ENCODE measurements at regions not wholly inside any gene's neighbourhood (a gene's known extent, or its start where the extent isn't known, plus 50 kb on each side); places are given as distances from the start of the nearest gene placed in this dataset.

DNA sequence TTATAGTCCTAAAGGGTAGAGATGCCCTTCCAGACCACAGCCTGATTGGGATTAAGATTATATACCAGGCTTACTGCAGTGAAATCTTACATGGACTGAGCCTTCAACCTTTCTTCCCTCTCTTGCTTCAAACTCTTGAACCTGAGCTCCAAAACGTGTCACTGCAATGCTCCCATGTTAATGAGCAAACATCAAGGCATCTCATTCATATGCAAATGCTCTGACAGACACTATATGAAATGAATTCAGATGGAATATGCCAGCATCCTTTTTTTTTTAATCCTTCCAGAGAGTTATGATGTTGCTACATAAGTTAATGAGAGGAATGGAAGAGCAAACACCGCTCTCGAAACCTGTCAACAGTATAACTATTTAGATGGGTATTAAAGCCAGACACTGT is 611.9 kb upstream of the CDH11 start:
- TF ChIP-seq, protein P1, sequence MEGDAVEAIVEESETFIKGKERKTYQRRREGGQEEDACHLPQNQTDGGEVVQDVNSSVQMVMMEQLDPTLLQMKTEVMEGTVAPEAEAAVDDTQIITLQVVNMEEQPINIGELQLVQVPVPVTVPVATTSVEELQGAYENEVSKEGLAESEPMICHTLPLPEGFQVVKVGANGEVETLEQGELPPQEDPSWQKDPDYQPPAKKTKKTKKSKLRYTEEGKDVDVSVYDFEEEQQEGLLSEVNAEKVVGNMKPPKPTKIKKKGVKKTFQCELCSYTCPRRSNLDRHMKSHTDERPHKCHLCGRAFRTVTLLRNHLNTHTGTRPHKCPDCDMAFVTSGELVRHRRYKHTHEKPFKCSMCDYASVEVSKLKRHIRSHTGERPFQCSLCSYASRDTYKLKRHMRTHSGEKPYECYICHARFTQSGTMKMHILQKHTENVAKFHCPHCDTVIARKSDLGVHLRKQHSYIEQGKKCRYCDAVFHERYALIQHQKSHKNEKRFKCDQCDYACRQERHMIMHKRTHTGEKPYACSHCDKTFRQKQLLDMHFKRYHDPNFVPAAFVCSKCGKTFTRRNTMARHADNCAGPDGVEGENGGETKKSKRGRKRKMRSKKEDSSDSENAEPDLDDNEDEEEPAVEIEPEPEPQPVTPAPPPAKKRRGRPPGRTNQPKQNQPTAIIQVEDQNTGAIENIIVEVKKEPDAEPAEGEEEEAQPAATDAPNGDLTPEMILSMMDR (IDR thresholded peaks at IDR 0.05; ENCODE audit: low read depth, low read length, poor library complexity, severe bottlenecking), result no peak
- TF ChIP-seq EZH2phosphoT487 (IDR thresholded peaks at IDR 0.05; ENCODE audit: borderline replicate concordance, low read length), result no peak

All from DOHH2 (cell line).